Limb (tissue), 2 donors: ENCODE measurements at regions not wholly inside any gene's neighbourhood (a gene's known extent, or its start where the extent isn't known, plus 50 kb on each side); places are given as distances from the start of the nearest gene placed in this dataset.

Experiments used
- DNase-seq, 2 donors: peaks; one replicate each; pipeline ENCODE4 v3.0.0-alpha.2; 2016; ENCODE audit errors: extremely low spot score in 2 of 2

DNA sequence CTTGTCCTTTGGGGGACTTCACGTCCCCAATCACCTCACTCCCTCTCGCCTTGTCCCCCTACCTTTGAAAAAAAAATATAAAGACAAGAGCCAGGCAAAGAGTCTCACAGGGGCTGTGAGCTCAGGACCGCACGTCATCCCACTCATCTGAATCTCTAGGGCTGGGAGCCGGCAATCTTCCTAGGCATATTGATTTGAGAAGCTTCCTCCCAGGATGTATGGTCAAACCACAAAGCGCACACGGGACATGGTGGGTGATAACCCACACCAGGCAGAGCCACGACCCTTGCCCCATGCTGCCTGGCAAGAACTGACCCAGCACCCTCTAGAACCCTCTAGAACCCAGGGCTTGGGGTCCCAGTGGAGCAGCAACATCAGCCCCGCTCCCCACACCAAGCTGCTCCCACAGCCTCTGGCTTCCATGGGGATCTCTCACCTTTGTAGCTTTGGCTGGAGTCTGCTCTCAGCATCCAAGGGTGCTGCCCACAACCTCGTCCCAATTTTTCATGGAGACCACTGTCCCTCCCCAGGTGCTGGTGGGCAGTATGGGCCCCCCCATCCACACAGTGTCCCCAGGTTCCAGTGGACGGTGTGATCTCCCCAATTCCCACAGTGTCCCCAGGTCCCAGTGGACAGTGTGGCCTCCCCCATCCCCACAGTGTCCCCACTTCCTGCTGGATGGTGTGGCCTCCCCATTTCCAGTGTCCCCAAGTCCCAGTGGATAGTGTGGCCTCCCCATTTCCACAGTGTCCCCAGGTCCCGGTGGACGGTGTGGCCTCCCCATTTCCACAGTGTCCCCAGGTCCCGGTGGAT lies 85.2 kb upstream of the FGF3 start:
- DNase-seq: no peak

DNA sequence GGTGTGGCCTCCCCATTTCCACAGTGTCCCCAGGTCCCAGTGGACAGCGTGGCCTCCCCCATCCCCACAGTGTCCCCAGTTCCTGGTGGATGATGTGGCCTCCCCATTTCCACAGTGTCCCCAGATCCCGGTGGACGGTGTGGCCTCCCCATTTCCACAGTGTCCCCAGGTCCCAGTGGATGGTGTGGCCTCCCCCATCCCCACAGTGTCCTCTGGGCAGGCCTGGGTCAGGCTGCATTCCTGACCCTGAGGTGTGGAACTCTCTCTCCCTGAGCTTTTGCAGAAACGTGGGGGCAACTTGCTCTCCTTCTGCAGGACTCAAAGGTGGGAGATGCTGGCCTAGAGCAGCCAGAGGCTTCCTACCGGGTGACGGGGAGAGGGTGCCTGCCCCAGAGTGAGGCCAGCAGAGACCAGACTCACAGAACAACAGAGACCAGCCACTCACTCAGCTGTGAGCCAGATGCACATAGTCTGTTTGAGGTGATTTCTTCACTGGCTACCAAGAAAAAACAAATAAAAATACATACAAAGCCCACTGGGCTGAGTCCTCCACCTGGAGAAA lies 85.8 kb upstream of the FGF3 start:
- no peak for DNase-seq

DNA sequence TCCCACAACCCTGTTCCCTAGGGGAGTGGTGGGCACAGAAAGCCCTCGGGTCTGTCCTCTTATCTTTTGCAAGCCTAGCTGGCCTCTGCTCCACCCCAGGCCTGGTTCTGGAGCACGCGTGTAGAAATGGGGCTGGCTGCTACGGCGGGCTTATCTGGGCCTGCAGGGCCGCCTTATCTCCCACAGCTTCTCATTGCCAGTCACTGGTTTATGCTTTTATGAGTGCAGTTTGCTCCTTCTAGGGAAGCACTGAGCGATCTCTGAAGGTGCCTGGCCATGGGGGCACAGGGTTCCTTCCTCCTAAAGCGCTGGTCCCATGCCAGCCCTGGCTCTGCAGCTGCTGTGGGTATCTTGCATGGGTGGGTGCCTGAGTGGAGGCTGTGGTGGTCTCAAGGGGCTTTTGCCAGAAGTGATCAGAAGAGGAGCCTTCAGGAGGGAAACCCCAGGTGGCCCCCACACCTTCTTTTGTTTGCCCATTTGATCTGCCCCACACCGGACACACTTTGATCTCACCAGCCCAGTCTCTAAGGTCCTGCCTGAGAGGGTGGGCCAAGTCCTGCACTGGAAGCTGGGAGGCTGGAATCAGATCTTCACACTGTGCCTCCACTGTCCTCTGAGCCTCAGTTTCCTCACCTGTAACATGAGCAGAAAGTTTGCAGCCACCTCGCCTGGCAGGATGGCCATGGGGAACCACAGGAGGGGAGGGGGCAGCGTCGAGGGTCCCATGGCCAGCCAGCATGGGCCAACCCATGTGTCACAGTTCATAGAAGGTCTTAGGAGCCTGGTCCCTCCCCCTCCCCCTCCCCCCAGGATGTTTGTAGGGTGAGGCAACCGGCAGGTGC lies 86.6 kb upstream of the FGF3 start:
- DNase-seq: no peak

DNA sequence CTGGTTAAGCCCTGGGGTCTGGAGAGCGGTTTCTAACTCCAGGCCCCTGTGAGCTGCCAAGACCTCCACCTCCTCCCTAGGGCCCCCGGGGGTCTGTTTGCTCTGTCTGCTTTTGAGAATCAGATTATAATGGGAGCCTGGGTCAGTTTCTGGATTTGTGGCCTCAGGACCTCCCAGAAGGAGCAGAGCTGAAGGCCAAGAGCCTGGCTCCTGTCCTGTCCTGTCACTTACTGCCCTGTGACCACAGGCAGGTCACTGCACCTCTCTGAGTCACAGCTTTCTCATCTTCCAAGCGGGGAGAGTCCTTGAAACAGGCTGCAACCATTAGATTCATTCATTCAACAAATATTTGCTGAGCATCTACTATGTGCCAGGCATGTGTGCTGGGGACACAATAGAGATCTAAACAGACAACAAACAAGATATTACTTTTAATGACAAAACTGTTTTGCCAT lies 87.3 kb upstream of the FGF3 start:
- no peak for DNase-seq

DNA sequence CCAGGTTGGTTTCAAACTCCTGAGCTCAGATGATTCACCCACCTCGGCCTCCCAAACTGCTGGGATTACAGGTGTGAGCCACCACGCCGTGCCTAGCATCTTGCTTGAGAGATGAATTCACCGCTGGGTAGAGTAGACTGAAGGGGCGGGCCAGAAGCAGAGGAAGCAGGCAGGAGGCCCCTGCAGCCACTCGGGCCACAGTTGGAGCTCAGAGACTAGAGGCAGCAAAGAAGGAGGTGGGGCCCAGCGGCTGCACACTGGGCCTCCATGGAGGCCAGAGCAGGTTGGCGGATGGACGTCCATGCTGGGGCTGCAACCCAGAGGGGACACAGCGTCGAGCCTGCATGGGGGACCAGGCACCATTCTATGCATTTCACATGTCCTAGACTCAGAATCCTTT lies 88.4 kb upstream of the FGF3 start:
- DNase-seq: no peak

DNA sequence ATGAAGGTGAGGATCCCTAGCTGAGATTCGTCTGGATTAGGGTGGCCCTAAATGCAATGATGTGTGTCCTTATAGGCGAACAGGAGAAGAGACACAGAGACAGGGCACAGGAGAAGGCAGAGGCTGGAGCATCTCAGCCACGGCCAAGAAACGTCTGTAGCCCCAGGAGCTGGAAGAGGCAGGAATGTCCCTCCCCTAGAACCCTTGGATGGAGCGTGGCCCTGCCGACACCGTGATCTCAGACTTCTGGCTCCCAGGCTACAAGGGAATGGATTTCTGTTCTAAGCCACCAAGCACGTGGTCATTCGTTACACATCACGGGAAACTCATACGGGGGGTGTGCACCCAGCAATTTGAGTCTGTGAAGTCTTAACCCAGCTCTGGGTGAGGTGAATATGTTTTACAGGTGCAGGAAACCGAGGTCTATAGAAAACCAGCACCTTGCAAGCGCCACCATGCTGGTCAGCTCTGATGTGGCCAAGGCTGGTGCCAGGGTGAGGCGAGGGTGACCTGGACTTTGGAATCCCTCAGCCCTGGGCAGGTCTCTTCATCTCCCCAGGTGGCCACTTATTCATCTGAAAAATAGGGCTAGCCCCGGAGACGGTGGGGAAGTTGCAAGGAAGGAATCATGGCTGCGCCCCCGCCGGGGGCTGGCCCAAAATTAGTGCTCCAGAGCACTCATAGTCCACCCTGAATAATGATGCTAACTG lies 89.5 kb upstream of the FGF3 start:
- peak in 1 of 2 donors; percentile 14 for DNase-seq

DNA sequence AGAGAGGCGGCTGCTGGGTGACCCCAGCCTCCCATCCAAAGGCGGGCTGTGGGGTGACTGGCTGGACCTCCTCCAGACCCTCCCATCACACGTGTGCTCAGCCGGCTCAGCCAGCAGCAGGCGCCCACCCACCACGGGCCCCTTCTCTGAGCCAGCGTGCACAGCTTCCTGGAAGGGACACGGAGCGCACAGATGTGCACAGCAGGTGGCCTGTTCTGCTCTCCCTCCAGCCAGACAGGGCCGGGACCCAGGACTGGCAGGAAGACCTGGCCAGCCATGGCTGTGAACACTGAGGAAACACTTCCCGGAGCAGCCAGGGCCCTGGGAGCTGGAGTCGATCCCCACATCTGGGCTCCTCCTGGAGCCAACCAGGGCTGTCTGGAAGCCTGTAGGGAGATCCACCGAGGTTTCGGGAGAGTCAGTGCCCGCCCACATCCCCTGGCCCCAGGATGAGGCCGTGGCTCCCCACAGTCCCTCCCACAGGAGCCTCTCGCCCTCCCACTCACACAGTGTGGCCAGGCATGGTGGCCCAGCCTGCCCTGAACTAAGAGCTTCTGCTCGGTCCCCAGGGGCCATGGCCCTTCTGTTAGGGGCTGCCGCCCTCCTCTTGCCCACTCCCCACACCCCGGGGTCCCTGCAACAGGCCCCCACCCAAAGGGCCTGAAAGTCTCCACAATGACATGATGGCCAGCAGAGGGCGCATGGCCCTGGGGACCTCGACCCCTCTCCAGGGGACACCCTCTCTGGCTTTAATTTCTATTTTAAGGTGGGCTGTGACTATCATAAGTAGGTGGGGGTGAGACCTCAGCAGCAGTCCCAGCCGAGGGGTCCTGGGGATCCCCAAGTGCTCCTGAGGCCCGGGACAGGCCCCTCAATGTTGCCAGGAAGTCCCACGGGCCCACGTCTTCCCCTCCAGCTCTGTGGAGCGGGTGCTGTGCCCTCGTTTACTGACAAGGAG lies 90.6 kb upstream of the FGF3 start:
- peak; percentile 56 to 79 for DNase-seq

DNA sequence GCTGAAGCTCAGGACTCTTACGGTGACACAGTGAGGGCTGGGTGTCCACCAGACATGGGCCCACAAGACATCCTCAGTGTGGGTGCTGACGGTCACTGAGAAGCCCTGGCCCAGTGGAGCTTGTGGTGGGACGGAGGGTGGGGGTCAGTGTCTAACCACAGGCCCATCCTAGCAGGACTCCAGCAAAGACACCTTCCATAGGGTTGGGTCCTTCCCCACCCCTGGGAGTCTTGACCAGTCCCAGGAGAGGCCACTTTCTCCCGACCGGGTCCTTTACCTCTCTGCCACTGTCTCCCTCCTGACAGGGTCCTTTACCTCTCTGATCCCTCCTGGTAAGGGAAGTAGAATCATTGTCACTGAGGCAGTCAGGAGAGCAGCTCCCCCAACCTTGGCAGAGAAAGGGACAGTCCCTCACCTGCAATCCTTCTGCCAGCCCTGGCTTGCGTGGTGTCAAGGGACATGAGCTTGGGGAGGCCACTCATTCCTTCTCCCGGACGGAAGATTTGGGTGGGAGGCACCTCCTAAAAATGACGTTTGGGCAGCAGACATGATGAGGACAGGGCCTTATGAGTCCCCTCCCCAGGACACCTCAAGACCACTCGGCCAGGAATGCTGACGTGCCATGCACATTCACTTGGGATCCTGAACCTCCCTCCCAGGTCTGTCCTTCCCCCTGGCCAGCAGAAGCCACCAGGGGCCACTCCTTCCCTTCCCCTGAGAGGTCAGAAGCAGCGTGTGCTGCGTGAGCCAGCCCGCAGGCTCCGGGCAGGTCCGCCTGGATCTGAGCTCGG lies 91.5 kb upstream of the FGF3 start:
- no peak for DNase-seq

DNA sequence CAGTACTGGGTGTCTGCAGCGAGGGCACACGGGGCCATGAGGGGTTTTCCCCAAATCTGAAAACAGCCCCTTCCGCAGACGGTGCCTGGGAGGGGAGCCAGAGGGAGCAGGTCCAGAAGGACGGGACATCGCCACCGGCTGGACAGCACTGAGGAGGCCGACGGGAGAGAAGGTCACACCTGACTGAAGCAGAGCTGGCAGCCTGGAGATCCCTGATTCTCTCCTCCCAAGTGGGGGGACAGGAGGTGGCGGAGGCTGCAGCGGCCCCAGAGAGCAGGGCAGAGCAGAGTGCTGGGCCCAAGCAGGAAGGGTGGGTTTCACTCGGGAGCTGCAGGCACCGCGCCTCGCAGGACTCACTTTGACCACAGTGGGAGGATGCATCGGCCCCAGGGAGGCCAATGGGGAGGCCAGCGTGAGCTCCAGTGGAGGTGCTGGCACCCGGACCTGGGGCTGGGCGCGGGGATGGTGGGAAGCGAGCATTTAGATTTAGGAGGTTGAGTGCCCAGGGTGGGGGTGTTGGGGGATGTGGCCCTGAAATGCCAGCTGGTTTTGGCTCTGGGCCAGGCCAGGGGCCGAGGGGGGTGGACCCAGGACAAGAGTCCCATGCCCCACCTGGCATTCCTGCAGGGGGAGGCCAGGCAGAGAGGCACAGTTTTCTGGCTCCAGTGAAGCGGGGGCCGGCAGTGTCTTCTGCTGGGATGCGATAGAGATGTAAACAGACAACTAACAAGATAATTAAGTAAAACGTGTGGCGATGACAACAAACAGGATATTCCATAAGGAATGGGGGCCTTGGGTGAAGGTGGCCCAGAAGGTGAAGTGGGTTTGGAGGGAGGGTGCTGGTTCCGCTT lies 92.3 kb upstream of the FGF3 start:
- DNase-seq: peak in 1 of 2 donors; percentile 32

DNA sequence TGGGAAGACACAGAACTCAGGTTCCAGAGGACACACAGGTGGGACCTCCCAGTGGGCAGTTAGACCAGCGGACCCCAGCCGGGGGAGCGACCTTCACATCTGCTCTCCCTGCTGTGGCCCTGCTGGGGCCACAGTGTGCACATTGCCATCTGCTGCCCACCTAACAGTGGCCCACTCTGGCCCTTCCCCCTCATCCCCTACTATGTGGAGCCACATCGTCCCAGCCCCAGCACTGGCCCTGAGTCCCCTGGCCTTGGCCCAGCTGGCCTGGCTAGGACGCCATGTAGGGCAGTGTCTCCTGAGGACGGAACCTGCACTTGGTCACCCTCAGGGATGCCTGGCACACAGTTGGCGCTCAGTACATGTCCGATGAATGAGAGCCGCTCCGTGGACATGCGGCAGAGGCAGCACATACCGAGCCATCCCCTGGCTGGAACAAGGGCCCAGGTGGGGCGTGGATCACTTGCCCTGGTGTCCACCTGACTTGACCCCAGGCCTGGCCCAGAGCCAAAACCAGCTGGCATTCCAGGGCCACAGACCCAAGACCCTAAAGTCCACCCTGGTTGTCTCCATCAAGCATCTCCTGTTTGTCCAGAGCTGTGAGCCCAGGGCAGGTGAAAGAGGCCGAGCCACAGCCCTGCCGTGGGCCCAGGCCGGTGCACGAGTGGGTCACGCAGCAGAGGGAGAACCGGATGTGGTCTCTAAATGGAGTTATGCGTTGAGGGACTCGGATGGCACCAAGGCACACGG lies 93.1 kb upstream of the FGF3 start:
- peak in 1 of 2 donors; percentile 38 for DNase-seq

DNA sequence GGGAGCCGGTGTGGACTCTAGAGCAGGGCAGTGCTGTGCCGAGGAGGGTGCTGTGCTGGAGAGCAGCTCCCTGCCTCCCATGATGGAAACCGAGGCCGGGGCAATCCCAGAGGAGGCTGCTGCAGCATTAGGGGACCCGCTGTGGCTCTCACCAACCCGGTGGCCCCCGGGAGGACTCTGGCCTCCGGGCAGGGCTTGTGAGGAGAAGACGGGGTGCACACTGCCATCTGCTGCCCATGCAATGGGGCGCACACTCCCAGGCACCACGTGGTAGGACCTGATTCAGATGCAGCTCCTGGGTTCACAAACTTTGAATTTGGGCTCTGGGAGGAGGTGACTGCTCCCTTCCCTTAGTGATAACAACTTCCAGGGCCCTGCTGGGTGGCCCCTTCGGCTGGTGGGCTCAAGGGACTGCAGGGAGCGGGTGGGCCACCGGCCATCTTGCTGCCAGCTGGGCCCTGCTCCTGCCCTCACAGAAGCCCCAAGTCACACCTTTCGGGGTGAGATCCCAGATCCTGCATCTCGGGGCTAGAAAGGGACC lies 93.8 kb upstream of the FGF3 start:
- DNase-seq: no peak

DNA sequence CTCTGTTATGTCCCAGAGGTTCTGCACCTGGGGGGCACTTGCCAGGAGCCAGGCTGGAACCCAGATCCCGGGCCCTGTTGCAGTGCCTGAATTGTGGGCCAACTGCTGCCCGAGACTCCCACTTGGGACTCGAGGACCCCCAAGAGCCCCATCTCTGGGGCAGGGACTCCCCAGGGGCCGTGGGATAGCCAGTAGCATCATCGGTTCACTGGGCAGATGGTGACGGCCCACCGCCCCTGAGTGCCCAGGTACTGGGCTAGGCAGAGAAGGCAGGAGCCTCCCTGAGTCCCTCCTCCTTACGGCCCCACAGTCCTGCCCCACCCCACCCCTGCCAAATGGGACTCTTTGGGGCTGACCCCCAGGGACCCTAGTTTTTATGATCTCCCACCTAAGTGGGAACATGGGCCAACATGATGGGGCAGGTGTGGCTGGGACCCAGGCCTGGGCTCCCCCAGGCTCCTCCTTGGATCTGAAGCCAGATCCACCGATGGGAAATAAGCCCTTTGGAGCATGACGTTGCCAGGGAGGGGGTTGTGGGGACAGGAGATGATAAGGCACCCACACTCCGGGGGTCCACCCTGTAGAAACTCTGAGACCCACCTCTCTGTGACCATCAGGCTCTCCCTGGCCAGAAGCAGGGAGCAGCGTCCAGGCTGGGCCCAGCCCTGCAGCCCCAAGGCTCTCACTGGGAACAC lies 94.5 kb upstream of the FGF3 start:
- peak in 1 of 2 donors; percentile 24 for DNase-seq

DNA sequence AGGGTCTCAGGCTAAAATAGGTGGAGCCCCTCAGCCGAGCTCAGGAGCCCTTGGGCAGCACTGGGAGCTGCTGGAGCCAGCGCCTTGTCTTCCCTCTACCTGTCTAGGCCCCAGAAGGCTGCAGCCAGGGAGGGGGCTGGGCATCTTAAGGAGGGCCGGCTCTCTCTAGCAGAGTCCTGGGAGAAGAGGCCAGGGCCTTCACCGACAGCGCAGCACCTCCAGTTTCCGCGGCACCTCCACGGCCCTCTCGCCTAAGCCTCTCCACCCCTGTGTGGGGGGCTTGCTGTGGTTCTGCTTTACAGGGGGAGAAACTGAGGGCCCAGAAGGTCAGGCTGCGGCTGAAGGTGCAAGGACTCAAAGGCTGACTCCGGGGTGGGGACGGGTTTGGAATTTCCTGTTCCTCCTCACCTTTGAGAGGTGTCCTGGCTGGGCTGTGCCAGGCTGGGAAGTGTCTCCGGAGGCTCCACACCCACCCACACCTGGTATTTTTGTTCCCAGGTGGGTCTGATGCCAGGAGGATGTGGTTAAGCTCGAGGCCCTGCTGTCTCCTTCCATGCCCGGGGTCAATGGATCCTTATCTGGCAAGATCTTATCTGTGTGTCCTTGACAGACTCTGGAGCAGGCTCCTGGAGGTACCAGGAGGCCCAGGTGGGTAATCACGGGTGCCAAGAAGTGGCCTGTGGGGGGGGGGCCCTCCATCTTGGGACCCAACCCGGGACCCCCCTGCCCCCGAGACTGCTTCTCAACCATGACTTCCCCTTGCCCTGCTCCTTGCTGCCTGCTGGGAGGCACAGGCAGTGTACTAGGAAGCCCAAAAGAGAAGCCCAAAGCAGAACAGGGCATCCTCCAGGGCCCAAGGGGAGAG lies 95.3 kb upstream of the FGF3 start:
- DNase-seq: peak in 1 of 2 donors; percentile 35

DNA sequence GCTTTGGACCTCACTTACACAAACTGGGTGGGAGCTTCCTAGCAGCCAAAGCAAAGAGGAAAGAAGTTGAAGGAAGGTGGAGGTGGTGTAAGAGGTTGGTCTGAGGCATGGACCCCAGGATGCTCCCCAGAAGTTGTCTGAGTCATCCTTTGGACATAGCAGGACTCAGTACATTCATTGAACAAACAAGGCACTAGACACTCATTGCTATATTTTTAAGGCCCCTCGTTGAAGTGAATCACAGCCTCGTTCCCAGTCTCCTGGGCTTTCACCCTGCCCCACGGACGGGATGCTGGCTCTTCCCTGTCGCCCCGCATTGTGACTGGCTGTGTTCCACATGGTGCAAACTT lies 95.9 kb upstream of the FGF3 start:
- DNase-seq: no peak

DNA sequence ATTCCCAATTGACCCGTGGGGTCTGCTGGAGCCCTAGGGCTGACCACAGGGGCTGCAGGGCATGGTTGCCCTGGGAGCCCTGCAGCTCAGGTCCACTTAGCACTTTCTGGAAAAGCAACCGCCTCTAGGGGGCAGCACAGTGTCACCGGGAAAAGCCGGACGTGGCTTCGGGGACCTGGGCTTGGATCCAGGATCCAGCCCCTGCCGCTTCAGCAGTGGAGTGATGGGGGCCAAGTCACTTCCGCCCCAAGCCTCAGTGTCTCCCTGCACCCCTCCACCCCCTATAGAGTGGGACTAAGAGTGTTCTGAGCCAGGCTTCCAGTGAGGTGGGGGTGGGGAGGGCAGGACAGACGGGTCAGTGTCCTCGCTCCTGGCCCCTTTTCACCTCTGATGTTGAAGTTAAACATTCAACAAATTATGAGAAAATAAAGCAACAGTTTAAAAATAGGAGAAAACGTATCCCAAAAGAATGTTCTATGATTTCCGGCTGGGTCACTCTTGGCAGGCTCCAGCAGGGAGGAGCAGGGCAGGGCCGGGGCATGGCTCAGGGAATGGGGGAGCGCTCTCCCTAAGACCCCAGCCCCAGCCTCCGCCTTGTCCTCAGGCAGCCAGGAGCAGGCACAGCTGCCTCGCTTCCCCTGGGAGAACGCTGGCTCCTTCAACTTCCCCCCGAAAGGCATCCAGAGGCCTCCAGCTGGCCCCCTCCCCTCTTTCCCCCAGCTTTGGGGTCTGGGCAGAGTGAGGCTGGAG lies 96.5 kb upstream of the FGF3 start:
- DNase-seq: peak; percentile 73 to 89
